Sigmoid colon (tissue), 4 donors: ENCODE measurements at regions not wholly inside any gene's neighbourhood (a gene's known extent, or its start where the extent isn't known, plus 50 kb on each side); places are given as distances from the start of the nearest gene placed in this dataset.

Source experiments
- EP300 ChIP-seq, 4 donors: sonication (generic); formaldehyde crosslinking; IDR thresholded peaks; one replicate each; pipeline ENCODE4 v1.6.1; 2017; ENCODE audit warnings: antibody characterized with exemption in 4 of 4
- POLR2A ChIP-seq, 2 donors: fragments of 450-650 bp; IDR thresholded peaks; one replicate each; pipeline ENCODE4 v1.6.1; 2016; ENCODE audit warnings: antibody characterized with exemption in 2 of 2, mild to moderate bottlenecking in 2 of 2, moderate library complexity in 2 of 2
- POLR2AphosphoS5 ChIP-seq, 4 donors: sonication (generic); formaldehyde crosslinking; IDR thresholded peaks; one replicate each; pipeline ENCODE4 v1.6.1; 2017; ENCODE audit warnings: antibody characterized with exemption in 4 of 4
- TF ChIP-seq, protein P1 (sequence below), 4 experiments: fragments of 450-650 bp in 3 of 4; fragments of 200-600 bp in 1 of 4; IDR thresholded peaks; one replicate each; pipeline ENCODE4 v1.5.1; 2016 to 2019; ENCODE audit warnings: antibody characterized with exemption in 4 of 4, mild to moderate bottlenecking in 3 of 4, moderate library complexity in 2 of 4

- TF ChIP-seq, protein P1, sequence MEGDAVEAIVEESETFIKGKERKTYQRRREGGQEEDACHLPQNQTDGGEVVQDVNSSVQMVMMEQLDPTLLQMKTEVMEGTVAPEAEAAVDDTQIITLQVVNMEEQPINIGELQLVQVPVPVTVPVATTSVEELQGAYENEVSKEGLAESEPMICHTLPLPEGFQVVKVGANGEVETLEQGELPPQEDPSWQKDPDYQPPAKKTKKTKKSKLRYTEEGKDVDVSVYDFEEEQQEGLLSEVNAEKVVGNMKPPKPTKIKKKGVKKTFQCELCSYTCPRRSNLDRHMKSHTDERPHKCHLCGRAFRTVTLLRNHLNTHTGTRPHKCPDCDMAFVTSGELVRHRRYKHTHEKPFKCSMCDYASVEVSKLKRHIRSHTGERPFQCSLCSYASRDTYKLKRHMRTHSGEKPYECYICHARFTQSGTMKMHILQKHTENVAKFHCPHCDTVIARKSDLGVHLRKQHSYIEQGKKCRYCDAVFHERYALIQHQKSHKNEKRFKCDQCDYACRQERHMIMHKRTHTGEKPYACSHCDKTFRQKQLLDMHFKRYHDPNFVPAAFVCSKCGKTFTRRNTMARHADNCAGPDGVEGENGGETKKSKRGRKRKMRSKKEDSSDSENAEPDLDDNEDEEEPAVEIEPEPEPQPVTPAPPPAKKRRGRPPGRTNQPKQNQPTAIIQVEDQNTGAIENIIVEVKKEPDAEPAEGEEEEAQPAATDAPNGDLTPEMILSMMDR (IDR thresholded peaks at IDR 0.05), result no peak
- TF ChIP-seq POLR2A (IDR thresholded peaks at IDR 0.05) (no peak), EP300 (IDR thresholded peaks at IDR 0.05) (no peak), POLR2AphosphoS5 (IDR thresholded peaks at IDR 0.05) (no peak)
Observed at GRCh38 chr10:130360826-130361311, 224.7 kb downstream of the GLRX3 start.
